HuH-7 (cell line): ENCODE measurements at regions not wholly inside any gene's neighbourhood (a gene's known extent, or its start where the extent isn't known, plus 50 kb on each side); places are given as distances from the start of the nearest gene placed in this dataset.
"Not testable (repeated sequence)": the region's sequence is repeated elsewhere in the genome, so short reads cannot be mapped to it uniquely, and the experiment has no call there.

ENCODE experiments used
- DNase-seq: peaks from one replicate; pipeline ENCODE4 v3.0.0; 2011; ENCODE audit warnings: low spot score

DNA sequence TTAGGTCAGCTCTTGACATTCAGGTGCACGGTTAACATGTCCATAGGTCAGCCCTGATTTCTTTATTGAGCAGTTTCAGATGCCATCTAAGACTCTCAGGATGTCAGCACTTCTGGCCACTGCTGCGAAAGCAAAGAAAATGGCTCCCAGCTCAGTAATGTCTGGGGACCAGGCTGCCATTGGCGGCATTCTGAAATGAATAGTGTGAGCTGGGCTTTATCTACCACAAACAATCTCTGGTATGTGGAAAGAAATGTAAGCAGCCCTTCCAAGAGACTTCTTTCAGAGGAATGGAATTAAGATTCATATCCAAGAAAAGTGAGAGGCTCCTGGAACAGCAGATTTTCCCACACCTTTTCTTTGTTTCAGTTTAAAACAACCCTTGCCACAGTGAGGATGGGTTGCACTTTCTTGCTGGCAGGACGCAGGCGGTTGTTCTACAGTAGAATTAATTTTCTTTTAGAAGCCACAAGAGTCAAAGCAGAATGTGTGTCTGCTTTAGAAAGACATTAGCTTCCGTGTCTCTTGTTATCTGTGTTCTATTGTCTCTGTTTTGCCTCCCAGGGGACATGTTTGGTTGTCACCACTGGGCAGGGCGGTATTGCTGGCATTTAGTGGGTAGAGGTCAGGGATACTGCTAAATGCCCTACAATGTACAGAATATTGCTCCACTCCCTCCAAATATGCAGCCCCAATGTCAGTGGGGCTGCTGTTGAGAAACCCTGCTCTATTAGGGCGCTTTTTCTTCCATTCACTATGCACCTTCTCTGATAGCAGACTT, 149.9 kb upstream of the ANKH start:
- no peak for DNase-seq

DNA sequence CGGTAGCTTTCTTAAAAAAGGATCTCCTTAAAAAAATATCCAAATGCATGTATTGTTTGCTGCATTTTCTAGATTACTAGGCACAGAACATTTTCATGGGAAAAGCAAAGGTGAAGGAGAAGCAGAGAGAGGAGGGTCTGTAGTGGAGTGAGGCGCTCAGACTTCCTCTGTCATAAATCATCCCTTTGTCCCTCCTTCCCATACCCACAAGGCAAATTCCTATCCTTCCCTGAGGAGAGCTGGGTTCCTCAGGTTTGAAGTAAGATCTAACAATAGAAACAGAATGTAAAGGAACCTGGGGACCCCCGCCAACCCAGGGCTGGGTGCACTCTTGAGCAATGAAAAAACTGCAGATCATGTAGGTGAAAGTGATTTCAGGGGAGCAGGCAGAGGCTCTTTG, 149.2 kb upstream of the ANKH start:
- no peak for DNase-seq

DNA sequence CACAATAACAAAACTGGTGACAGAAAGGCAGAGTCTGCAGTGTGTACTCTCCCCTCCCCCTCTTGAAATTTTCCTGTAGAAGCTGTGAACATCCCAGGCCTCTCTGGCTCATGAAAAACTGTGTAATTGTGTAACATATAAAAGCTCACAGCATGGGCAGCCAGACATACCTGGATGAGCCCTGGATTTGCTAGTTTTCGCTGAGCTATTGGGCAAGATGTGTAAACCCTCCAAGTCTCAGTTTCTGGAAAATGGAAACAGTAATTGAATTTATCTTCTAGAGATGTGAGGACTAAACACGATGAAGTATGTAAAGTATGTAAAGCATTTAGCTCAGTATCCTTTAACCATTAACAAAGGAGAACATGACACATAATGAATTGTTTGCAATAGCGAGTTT, 143.2 kb upstream of the ANKH start:
- no peak for DNase-seq

DNA sequence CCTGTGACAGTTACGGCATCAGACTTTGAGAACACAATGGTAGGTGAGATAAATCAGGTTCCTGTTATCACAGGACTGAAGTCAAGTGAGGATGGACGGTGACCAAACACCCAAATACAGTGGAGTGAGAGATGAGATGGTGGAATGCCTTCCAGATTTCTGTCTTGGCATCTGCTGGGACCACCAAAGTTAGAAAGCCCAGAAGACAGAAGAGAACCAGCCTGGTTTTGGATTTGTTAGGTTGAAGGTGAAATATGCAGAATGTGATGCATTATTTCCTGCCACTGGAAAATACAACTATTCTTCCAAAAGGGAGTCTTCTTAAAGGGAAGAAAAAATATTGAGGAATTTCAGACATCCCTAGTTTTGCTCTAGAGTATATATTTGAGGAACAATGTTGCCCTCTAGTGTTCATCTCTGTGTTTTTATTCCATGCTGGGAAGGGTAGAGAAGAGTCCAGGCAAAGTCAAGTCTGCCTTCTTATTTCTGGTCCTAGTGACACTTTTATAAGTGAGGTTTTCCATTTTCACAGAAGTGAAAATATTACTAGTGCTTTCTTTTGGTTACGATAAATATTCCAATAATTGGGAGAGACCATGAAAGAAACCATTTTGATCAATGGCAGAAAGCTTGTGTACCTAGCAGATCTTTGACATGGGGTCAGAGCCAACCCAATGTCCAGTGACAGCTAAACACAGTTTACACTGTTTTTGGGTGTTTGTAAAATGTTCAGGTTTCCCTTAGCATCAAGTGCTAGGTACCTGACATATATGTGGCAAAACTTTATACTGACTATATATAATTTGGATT, 142.3 kb upstream of the ANKH start:
- DNase-seq, result peak; percentile 31

DNA sequence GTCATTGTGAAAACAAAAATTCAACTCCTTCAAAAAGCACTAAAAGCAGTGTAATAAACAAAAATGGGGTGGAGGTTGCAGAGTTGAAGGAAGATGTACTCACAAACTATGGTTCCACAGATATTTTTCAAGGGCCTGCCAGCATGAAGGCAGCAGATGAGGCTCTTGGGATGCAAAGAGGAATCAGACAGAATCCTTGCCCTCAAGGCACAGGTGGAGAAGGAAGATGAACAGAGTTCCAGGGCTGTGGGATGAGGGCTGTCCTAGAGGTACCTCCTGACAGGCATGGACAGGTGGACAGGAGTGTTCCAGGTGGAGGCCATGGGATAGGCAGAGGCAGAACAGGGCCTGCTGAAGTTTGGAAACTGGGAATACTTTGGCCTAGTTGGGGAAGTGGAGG, 140.5 kb upstream of the ANKH start:
- no peak for DNase-seq

DNA sequence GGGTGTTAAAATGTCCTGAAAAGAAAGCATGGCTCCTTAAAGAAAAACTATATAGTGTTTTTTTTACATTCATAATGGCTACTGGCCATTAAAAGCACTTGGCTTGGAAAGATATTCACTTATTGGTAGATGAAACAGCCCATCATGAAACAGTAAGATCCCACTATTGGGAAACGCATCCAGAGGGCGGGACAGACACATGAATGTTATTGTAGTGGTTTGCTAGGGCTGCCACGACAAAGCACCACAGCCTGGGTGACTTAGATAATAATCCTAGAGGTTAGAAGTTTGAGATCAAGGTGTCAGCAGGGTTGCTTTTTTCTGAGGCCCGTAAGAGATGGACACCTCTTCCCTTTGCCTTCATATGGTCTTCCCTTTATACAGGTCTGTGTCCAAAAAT, 139.4 kb upstream of the ANKH start:
- no peak for DNase-seq

DNA sequence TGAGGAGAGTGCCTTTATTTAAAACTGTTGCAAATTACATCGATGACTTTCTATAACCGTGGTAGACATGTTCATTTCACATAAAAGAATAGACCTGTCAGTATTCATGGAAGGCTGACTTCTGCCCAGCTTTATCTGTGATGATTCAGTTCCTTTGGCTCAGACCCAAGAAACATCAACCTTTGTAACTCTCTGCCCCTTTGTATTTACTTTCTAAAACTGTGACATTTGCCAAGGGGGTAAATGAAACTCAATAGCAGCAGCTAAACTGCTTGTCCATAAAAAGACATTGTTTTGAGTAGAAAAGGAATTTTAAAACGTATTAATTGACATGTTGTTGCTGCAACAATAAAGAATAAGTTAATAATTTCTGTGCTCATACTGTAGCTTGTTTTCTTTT, 137.8 kb upstream of the ANKH start:
- DNase-seq, result peak; percentile 50

DNA sequence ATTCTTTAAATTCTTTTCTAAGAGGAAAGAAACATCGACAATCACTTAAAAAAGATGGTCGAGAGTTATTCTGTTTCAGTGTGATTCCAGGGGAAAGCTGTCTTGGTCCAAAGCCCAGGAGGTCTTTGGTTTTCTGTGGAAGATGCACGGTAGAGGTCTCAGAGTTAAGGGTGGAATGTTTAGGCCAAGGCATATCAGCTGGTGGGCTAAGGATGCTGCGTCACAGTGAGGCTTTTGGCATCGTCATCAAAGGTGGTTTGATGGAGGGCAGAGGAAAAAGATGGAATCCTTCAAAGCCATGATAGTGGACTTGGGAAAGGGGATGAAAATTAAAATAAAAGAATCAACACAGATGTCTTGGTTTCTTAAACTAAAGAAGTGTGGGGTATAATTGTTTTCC, 137.3 kb upstream of the ANKH start:
- DNase-seq, result no peak

DNA sequence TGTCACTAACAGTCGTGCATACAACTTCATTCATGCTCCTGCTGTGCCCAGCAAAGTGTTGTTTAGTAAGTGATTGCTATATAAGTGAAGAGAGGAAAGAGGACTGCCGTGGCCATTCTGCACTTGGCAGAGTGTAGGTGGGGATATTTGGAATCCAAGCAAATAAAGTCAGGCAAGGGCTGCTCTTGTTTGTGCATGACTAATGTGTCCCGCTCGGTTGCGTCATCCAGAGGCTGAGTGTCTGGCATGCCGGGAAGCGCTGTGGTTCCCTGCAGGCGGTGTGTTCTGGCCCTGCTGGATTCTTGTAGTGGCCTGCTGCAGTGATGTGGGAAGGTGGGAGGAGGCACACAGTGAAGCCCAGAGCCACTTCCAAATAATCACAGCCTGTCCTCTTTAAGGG, 136.9 kb upstream of the ANKH start:
- peak; percentile 62 for DNase-seq

DNA sequence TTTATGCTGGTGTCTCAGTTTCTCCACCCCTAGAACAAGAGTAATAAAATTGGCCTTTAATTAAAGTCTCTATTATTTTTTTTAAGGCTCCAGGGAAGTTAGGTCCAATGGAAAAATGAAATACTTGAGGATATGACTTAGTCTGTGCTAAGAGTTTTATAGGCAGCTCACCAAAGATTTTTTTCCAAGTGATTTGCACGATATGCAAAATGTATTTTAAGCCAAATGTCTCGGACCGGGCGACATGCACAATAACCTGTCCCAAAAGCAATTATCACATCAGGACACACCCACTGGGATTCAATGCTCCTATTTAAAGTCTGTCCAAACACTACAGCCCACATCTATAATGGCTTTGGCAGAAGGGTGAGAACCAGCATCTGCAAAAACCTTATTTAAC, 136.1 kb upstream of the ANKH start:
- DNase-seq, result no peak

DNA sequence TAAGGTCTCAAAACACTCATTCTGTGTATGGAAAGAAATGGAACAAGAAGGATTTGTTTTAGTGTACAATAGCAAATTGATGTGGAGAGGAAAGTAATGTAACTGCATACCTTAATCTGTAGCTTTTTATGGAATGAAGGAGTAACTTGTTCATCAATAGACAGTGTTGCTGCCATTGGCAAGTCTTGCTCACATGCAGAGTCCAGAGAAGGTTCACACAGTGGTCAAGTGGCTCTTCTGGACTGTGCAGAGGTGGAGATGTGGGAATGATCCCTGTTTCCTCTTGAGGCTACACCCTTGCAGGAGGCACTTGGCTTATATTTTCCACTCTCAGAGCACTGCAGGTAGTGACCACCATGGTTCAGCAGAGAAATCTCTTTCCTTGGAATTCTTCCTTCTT, 132.9 kb upstream of the ANKH start:
- no peak for DNase-seq

DNA sequence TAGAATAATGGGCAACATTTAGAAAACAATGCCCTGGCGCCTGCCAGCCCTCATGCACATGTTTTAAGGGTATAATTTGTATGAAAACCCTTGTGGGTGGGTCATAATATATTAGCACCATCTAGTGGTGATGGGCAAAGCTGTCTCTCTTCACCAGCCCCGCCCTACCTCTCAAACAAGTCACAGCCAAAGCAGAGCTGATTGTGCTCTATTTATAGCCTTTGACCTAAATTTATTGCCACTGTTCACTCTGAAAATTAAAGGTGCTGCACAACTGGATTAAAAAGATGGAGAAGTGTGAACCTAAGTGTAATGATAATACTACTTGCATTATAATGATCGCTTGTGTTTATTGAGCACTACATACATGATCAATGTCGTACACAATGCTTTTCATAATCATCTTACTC, 131.9 kb upstream of the ANKH start:
- peak; percentile 72 for DNase-seq

DNA sequence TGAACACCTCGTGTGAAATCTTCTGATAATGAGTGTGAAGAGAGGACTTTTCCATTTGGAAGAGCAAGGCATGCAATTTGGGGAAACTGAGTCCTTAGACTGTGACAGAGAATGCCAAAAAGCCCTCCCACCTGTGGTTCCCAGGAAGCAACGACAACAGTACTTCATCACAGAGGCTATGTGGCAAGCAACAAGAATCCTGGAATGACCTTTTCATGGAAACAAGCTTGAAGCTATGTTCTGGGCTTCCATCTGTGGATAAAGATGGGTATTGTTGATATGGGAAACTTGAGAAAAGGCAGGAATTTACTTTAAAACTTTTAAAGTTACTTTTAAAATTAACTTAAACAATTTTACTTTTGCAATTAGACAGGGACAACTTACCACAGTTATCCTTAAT, 131.2 kb upstream of the ANKH start:
- no peak for DNase-seq

DNA sequence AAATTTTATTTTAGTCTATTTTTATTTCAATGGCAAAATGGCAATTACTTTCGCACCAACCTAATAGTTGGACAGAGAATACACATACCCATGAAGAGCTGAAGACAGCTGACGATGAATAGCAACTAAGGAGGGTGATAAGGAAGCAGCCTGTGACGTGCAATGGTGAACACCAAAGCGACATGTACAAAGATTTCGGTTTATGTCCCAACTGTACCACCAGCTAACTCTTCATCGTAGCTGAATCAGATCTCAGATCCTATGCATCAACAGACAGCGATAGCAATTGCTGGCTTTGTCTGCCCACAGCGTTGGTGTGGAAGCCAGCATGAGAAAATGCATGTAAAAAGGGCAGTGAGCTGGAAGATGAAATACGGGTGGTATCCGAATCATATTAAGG, 130.6 kb upstream of the ANKH start:
- no peak for DNase-seq

DNA sequence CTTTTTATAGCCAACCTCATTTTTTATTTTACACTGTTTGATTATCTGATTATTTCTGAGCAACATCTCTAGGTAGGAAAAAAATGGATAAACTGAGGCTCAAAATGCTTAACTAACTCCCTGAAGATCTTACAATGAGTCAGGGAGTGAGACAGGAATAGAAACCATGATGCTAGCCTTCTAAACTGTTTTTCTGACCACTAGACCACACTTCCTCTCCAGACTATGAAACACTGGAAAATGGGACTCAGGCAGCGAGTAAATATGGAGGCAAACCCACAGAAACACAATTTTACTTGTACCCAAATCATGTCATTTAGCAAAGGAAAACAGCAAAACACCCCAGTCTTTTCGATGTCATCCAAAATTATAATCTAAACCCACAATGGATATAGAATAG, 129.9 kb upstream of the ANKH start:
- no peak for DNase-seq

DNA sequence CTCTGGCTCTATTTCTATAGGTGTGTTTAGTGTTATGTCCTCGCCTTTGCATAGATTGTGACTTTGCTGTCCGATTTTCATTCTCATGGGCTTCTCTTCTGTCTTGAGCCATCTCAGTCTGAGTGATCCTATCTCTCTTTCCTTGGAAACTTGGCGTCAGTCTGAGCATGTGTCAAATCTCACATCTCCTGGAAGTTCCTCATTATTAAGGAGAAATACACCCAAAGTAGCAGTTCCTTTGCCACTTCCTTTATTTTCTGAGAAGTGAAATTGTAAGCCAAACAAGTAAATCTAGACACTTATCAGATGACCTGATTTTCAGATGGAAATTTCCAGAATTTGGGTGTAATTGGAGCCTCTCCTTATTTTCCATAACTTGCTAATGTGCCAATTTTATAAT, 126.9 kb upstream of the ANKH start:
- no peak for DNase-seq

DNA sequence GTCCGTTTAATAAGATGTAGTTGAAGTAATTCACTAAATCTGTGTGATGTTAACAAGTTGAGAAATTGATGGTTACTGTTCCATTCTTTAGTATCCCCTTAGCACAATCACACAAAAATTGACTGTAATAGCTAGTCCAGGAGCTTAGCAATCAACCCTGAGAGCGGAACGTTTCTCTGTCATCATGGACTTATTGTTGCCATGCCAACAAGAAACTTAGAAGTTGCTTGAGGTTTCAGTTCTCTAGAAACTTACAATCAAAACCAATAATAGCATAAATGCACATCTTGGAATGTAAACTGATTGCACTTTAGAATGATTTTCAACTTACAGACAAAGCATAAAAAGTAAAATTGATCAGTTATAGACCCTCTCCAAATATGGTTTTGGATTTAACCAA, 125.4 kb upstream of the ANKH start:
- no peak for DNase-seq

DNA sequence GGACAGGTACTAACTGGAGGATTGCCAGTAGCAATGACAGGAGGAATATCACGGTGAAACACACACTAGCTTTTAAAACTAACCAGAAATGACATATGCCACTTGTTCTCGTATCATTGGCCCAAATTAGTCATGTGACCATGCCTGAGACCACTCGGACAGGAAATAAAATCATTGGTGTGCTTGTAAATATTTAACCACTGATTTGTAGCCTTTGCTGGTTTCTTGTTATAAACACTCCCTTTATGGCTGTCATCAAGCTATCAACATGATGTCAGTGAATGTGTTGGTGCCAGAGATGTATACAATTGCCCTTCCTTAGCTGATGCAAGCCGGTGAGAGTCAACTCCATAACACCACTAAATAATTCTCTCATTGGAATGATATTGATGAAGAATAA, 123.7 kb upstream of the ANKH start:
- no peak for DNase-seq

DNA sequence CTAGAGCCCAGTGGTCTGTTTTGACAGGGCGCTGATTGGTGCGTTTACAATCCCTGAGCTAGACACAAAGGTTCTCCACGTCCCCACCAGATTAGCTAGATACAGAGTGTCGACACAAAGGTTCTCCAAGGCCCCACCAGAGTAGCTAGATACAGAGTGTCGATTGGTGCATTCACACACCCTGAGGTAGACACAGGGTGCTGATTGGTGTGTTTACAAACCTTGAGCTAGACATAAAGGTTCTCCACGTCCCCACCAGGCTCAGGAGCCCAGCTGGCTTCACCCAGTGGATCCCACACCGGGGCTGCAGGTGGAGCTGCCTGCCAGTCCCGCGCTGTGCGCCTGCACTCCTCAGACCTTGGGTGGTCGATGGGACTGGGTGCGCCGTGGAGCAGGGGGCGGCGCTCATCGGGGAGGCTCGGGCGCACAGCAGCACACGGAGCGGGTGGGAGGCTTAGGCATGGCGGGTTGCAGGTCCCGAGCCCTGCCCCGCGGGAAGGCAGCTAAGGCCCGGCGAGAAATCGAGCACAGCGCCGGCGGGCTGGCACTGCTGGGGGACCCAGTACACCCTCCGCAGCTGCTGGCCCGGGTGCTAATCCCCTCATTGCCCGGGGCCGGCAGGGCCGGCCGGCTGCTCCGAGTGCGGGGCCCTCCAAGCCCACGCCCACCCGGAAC, 122.0 kb upstream of the ANKH start:
- not testable (repeated sequence) for DNase-seq

DNA sequence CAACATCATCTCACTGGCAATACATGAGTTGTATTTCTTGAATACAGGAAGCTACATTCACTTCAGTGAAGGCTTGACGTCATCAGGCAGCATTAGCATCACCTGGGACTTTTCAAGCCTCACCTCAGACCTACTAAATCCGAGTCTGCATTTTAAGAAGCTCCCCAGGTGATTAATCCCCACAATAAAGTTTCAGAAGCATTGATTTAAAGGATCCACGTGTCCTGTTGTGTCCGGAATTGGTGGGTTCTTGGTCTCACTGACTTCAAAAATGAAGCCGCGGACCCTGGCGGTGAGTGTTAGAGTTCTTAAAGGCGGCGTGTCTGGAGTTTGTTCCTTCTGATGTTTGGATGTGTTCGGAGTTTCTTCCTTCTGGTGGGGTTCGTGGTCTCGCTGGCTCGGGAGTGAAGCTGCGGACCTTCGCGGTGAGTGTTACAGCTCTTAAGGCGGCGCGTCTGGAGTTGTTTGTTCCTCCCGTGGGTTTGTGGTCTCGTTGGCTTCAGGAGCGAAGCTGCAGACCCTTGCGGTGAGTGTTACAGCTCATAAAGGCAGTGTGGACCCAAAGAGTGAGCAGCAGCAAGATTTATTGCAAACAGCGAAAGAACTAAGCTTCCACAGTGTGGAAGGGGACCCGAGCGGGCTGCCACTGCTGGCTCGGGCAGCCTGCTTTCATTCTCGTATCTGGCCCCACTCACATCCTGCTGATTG, 121.3 kb upstream of the ANKH start:
- DNase-seq, result not testable (repeated sequence)

DNA sequence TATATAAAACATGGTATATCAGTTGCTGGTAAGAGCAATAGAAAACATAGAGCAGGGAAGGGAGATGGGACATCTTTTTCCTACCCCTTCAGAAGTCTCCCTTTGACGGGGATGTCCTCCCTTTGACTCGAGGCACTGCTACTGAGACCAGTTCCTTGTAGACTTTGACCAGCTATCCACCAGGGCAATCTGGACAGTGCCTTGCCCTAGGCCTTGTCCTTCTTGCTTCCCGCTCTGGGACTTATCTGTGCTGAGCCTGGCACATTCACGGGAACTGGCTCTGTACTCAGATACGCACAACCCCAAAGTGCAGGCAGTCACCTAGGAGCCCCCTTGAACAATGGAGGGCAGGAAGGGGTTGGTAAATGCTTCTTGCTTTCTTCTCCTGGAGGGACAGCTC, 116.6 kb upstream of the ANKH start:
- DNase-seq, result no peak

DNA sequence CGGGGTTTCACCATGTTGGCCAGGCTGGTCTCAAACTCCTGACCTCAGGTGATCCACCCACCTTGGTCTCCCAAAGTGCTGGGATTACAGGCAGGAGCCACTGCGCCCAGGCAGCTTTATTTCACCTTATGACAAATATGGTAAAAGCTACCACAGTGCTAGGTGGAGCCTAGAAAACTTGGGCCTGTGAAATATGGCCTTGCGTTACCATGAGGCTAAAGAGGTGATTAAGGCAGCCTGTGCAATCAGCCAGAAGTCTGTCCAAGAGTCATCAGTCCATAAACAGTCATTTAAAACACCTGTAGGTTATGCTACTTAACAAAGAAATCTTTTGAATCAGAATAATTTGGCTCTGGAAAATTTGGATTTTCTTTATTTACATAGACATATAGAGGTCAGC, 114.8 kb upstream of the ANKH start:
- DNase-seq, result no peak
